ENCODE measurements at regions not wholly inside any gene's neighbourhood (a gene's known extent, or its start where the extent isn't known, plus 50 kb on each side); places are given as distances from the start of the nearest gene placed in this dataset.
"Not testable (repeated sequence)": the region's sequence is repeated elsewhere in the genome, so short reads cannot be mapped to it uniquely, and the experiment has no call there.

DNA sequence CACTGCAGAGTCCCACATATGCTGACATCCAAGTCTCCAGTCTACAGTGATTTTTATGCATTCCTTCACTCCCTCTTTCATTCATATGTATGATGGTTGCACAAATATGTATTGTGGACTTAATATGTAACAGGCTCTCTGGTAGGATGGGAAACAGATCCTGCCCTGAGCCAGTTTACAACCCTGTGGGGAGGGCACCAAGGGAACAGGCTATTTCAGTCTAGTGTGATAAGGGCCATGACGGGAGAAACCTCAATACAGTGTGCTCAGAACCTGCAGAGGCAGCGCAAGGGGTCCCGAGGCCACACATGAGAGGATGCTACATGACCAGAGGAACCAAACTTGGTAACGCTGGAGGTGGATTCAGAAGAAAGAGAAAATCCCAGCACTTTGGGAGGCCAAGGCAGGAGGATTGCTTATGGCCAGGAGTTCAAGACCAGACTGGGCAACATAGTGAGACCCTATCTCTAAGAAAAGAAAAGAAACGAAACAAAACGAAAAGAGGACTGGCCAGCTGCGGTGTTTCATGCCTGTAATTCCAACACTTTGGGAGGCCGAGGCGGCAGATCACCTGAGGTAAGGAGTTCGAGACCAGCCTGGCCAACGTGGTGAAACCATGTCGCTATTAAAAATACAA, 249.8 kb upstream of the JARID2 start:
- no peak for DNase-seq (ENCODE audit: low spot score)
- Mint-ChIP-seq H3K36me3 (ENCODE audit: low read depth) (no peaks in the 10 kb centered on the region), H3K27me3 (ENCODE audit: low read depth) (no peaks in the 10 kb centered on the region), H3K27ac (no peak overlapping the region), H3K9me3 (no peaks in the 10 kb centered on the region), H3K4me3 (no peak overlapping the region), H3K4me1 (ENCODE audit: low read depth) (no peaks in the 10 kb centered on the region)

DNA sequence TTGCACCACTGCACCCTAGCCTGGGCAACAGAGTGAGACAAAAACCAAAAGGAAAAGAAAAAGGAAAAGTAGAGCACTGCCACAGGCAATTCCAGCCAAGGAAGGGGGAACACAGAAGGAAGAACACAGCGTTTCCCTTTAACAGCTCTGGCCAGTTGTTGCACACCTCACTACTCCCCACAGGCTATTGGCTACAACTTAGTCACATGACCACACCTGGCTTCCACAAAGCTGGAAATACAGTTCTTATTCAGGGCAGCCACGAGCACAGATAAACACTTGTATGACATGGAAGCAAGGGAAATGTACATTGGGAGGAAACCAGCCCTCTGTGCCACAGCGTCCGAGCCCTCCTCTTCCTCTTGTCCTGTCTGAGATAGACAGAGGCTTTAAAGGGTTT, 249.0 kb upstream of the JARID2 start:
- Mint-ChIP-seq H3K36me3 (ENCODE audit: low read depth) (no peaks in the 10 kb centered on the region), H3K4me1 (ENCODE audit: low read depth) (no peaks in the 10 kb centered on the region), H3K27me3 (ENCODE audit: low read depth) (no peaks in the 10 kb centered on the region), H3K9me3 (no peaks in the 10 kb centered on the region), H3K27ac (no peak overlapping the region), H3K4me3 (no peak overlapping the region)
- no peak for DNase-seq (ENCODE audit: low spot score)

DNA sequence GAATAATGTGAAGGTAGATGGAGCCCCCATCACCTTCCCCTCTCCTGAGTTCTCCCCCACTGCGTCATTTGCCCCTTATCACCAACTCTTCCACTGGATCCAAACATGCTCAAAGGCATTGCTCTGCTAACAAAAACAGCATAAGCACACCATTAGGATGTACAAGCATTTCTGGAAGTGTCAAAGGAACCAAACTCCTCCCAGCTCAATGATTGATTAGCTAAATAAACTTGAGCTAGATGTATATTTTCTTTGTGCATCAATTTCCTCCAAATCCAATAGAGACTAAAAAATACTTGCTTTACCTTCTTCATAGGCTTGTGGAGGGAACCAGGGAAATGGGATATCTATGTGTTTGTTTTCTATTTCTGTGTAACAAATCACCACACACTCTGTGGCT, 248.4 kb upstream of the JARID2 start:
- no peaks in the 10 kb centered on the region for H3K4me1 Mint-ChIP-seq (ENCODE audit: low read depth)
- no peaks in the 10 kb centered on the region for H3K27me3 Mint-ChIP-seq (ENCODE audit: low read depth)
- no peak overlapping the region for H3K27ac Mint-ChIP-seq
- no peak for DNase-seq (ENCODE audit: low spot score)
- no peaks in the 10 kb centered on the region for H3K9me3 Mint-ChIP-seq
- H3K36me3 Mint-ChIP-seq (ENCODE audit: low read depth) = no peaks in the 10 kb centered on the region
- no peak overlapping the region for H3K4me3 Mint-ChIP-seq

DNA sequence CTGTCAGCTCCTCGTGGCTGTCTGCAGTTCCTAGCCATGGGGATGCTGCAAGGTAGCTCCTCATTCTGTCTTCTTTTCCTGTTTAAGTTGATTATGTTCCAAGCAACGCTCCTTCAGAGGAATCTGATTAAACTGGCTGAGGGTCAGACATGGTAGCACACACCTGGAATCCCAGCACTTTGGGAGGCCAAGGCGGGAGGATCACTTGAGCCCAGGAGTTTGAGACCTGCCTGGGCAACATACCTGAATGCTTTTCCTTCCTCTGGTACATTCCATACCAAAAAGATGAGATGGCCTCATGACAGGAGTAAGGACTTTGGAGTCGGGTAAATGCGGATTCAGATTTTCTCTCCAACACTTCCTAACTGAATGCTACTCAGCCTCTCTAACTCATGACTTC, 246.8 kb upstream of the JARID2 start:
- no peak for DNase-seq (ENCODE audit: low spot score)
- Mint-ChIP-seq H3K27me3 (ENCODE audit: low read depth) (no peaks in the 10 kb centered on the region), H3K9me3 (no peaks in the 10 kb centered on the region), H3K36me3 (ENCODE audit: low read depth) (no peaks in the 10 kb centered on the region), H3K4me3 (no peak overlapping the region), H3K4me1 (ENCODE audit: low read depth) (no peaks in the 10 kb centered on the region), H3K27ac (no peak overlapping the region)

DNA sequence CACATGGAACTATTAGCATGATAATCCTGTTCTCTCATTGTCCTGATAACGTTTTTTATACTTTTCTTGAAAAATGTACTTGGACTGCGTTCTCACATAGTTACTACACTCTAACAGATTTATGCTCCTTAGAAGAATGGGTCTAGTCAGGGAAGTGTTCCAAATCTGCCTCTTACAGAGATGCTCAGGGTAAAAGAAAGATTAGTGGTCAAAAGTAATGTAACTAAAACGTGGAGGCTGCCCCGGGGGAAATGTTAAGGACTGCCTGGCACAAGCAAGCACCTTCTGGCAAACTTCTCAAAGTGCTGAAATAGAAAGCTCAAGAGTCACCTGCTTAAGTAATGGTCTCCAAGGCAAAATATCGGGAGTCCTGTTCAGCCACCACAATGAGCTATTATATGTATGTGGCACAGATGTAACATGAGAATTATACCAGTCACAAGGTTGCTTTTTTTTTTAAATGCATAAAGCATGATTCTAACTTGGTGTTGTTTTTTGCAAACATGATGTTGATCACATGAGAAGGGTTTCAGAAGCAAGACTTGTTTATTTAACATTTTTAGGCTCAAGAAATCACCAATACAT, 244.5 kb upstream of the JARID2 start:
- Mint-ChIP-seq H3K4me3 (no peak overlapping the region), H3K9me3 (no peaks in the 10 kb centered on the region), H3K27ac (no peak overlapping the region), H3K27me3 (ENCODE audit: low read depth) (no peaks in the 10 kb centered on the region), H3K36me3 (ENCODE audit: low read depth) (no peaks in the 10 kb centered on the region), H3K4me1 (ENCODE audit: low read depth) (no peaks in the 10 kb centered on the region)
- DNase-seq (ENCODE audit: low spot score) = no peak

DNA sequence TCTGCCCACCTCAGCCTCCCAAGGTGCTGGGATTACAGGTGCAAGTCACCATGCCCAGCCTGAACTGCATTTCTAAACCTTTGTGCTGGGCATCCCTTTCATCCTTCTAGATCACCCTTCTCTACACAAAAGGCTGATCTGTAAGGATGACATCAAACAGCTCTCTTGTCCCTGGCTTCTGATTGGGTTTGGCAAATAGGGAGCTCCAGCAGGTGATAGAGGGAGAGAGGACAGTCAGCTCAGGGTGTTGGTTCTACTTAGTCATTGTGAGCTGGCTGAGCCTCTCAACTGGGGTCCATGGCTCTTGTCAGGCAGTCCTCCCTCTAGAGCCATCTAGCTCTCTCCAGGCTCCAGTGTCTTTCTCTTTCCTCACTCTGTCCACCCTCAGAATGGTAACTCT, 237.6 kb upstream of the JARID2 start:
- H3K27ac Mint-ChIP-seq = no peak overlapping the region
- no peaks in the 10 kb centered on the region for H3K27me3 Mint-ChIP-seq (ENCODE audit: low read depth)
- H3K36me3 Mint-ChIP-seq (ENCODE audit: low read depth) = no peaks in the 10 kb centered on the region
- no peak for DNase-seq (ENCODE audit: low spot score)
- peaks cover 5% of the 10 kb centered on the region for H3K9me3 Mint-ChIP-seq
- no peak overlapping the region for H3K4me3 Mint-ChIP-seq
- H3K4me1 Mint-ChIP-seq (ENCODE audit: low read depth) = peaks cover 1% of the 10 kb centered on the region

DNA sequence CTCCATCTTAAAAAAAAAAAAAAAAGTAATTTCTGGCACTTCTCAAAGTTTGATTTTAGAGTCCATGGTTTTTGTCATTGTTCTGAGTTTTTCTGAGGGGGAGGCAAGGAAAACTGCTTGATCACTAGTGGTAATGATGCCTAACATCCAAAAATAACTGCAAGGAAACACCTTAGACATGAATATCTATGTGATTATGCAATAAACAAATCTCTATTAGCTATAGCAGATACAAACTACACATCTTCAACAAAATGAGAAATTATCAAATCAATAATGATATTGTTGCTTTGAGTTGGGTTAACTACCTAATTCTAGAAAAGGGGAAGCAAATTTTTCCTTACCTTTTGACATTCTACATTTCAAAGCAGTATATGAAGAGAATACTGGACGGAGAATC, 230.9 kb upstream of the JARID2 start:
- no peaks in the 10 kb centered on the region for H3K36me3 Mint-ChIP-seq (ENCODE audit: low read depth)
- no peak overlapping the region for H3K27ac Mint-ChIP-seq
- no peak overlapping the region for H3K4me3 Mint-ChIP-seq
- no peaks in the 10 kb centered on the region for H3K27me3 Mint-ChIP-seq (ENCODE audit: low read depth)
- H3K4me1 Mint-ChIP-seq (ENCODE audit: low read depth) = peaks cover 17% of the 10 kb centered on the region
- no peaks in the 10 kb centered on the region for H3K9me3 Mint-ChIP-seq
- DNase-seq (ENCODE audit: low spot score) = no peak

DNA sequence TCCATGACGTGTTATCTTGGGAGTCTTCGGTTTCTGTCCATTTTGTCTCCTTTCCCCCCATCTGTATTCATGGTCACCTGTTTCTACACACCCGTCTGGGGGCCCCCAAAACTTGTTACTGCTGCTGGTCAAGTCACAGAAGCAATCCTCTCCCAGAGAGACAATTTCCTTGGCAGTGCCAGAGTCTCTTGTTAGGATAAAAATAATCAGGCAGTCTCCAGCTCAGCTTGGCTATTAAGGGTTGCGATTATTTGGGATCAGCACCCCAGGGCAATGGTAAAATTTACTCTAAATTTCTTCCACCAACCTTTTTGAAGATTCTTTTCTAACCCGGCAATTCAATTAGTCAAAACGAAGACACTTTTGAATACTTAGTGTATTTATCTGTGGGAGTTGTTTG, 229.1 kb upstream of the JARID2 start:
- Mint-ChIP-seq H3K27me3 (ENCODE audit: low read depth) (no peaks in the 10 kb centered on the region), H3K27ac (no peak overlapping the region), H3K36me3 (ENCODE audit: low read depth) (no peaks in the 10 kb centered on the region), H3K4me3 (no peak overlapping the region), H3K9me3 (no peaks in the 10 kb centered on the region), H3K4me1 (ENCODE audit: low read depth) (peaks cover 17% of the 10 kb centered on the region)
- no peak for DNase-seq (ENCODE audit: low spot score)

DNA sequence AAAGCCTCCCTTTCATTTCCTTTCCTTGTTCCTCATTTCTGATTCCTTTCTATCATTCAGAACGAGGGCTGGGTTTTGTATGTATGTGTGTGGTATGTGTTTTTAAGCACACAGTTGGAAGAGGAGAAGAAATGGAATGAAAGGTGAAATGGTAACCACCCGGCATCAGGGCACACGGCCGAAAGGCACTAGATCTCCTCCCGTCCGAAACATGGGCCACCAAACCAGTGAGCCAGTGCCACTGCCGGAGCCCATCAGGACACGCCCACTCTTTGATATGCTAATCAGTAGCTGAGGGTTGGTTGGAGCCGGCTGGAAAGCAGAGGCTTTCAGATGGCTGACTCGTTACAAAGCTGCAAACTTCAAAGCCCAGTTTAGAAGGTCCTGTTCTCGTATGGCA, 228.6 kb upstream of the JARID2 start:
- H3K27ac Mint-ChIP-seq = no peak overlapping the region
- H3K27me3 Mint-ChIP-seq (ENCODE audit: low read depth) = no peaks in the 10 kb centered on the region
- H3K4me1 Mint-ChIP-seq (ENCODE audit: low read depth) = peaks cover 19% of the 10 kb centered on the region

DNA sequence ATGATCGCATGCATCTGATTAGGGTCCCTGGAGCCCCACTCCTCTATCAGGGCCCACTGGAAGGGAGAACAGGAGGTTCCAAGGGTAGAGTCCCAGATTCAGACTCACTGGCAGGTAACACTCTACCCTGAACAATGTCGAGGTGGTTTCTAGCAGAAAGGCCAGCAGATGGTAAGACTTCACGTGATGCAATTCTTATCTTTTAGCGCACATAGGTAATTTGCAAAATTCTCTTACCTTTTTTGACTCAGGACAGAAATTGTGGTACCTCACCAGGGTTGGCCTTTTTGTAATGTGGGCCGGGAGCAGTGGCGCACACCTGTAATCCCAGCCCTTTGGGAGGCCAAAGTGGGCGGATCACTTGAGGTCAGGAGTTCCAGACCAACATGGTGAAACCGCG, 228.1 kb upstream of the JARID2 start:
- no peak for DNase-seq (ENCODE audit: low spot score)
- Mint-ChIP-seq H3K27me3 (ENCODE audit: low read depth) (no peaks in the 10 kb centered on the region), H3K9me3 (no peaks in the 10 kb centered on the region), H3K36me3 (ENCODE audit: low read depth) (no peaks in the 10 kb centered on the region), H3K27ac (no peak overlapping the region), H3K4me1 (ENCODE audit: low read depth) (peaks cover 19% of the 10 kb centered on the region), H3K4me3 (peak overlapping the region; percentile 12)

More for the DNA sequence above, 228.6 kb upstream of the JARID2 start:
- H3K9me3 Mint-ChIP-seq = no peaks in the 10 kb centered on the region
- DNase-seq (ENCODE audit: low spot score) = no peak
- H3K4me3 Mint-ChIP-seq = peak overlapping the region; percentile 12
- no peaks in the 10 kb centered on the region for H3K36me3 Mint-ChIP-seq (ENCODE audit: low read depth)

DNA sequence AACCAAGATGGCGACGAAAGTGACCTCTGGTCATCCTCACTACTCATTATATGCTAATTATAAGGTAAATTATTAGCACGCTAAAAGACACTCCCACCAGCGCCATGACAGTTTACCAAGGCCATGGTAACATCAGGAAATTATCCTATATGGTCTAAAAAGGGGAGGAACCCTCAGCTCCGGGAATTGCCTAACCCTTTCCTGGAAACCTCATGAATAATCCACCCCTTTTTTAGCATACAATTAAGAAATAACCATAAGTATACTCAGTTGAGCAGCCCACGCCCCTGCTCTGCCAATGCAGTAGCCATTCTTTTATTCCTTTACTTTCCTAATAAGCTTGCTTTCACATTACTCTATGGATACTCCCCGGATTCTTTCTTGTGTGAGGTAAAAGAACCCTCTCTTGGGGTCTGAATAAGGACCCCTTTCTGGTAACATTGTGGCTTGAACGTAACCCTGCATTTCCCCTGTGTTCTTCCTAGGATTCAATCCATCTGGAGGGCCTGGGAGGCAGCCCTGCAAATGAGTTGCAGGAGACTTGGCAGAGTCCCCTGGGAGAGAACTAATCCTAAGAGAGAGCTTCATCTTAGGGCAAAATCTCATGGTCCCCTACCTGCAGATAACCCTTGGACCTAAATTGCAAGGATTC, 225.6 kb upstream of the JARID2 start:
- peaks cover 24% of the 10 kb centered on the region for H3K4me1 Mint-ChIP-seq (ENCODE audit: low read depth)
- H3K27ac Mint-ChIP-seq = no peak overlapping the region
- no peaks in the 10 kb centered on the region for H3K36me3 Mint-ChIP-seq (ENCODE audit: low read depth)
- no peaks in the 10 kb centered on the region for H3K9me3 Mint-ChIP-seq
- no peak overlapping the region for H3K4me3 Mint-ChIP-seq
- no peaks in the 10 kb centered on the region for H3K27me3 Mint-ChIP-seq (ENCODE audit: low read depth)
- DNase-seq (ENCODE audit: low spot score) = no peak

DNA sequence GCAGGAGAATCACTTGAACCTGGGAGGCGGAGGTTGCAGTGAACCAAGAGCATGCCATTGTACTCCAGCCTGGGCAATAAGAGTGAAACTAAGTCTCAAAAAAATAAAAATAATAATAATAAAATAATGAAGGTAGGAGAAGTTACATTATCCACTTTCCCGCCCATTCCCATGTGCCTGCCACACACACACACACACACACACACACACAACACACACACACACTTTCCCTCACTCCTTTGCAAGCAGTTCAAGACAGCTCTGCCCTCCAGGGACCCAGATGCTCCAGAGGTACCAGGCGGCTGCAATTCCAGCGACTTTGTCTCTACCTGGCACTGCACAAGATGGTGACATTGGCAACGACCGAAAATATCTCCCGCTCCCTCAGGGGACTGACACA, 224.8 kb upstream of the JARID2 start:
- Mint-ChIP-seq H3K9me3 (no peaks in the 10 kb centered on the region), H3K4me3 (no peak overlapping the region), H3K4me1 (ENCODE audit: low read depth) (peaks cover 26% of the 10 kb centered on the region), H3K27ac (no peak overlapping the region), H3K27me3 (ENCODE audit: low read depth) (no peaks in the 10 kb centered on the region), H3K36me3 (ENCODE audit: low read depth) (no peaks in the 10 kb centered on the region)
- no peak for DNase-seq (ENCODE audit: low spot score)

DNA sequence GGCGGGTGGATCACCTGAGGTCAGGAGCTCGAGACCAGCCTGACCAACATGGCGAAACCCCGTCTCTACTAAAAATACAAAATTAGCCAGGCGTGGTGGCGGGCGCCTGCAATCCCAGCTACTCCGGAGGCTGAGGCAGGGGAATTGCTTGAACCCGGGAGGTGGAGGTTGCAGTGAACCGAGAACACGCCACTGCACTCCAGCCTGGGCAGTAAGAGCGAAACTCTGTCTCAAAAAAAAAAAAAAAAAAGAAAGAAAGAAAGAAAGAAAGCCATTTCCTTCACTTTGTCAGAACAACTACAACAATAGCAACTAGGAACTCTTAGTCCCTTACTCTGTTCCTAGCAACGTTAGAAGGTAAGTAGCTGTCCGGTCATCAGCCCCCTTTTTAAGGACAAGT, 222.9 kb upstream of the JARID2 start:
- H3K4me1 Mint-ChIP-seq (ENCODE audit: low read depth) = peaks cover 16% of the 10 kb centered on the region

DNA sequence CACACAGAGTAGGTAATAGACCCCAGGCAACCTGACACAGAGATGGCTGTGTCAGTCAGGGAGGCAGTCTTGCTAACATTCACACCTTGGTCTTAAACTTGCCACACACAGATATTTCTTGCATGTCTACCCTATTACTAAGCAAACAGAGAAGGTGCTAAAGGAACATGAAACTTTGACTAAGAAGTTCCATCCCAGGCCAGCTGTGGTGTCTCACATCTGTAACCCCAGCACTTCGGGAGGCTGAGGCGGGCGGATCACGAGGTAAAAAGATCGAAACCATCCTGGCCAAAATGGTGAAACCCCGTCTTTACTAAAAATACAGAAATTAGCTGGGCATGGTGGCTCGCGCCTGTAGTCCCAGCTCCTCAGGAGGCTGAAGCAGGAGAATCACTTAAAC, 222.4 kb upstream of the JARID2 start:
- Mint-ChIP-seq H3K27ac (peak overlapping the region; percentile 49), H3K9me3 (no peaks in the 10 kb centered on the region), H3K36me3 (ENCODE audit: low read depth) (no peaks in the 10 kb centered on the region), H3K4me1 (ENCODE audit: low read depth) (peaks cover 13% of the 10 kb centered on the region), H3K27me3 (ENCODE audit: low read depth) (no peaks in the 10 kb centered on the region), H3K4me3 (no peak overlapping the region)
- DNase-seq (ENCODE audit: low spot score) = peak; percentile 80

More for the DNA sequence above, 222.9 kb upstream of the JARID2 start:
- not testable (repeated sequence) for H3K36me3 Mint-ChIP-seq (ENCODE audit: low read depth); H3K9me3 Mint-ChIP-seq; H3K27me3 Mint-ChIP-seq (ENCODE audit: low read depth); DNase-seq (ENCODE audit: low spot score); H3K4me3 Mint-ChIP-seq
- peak overlapping the region; percentile 49 for H3K27ac Mint-ChIP-seq

DNA sequence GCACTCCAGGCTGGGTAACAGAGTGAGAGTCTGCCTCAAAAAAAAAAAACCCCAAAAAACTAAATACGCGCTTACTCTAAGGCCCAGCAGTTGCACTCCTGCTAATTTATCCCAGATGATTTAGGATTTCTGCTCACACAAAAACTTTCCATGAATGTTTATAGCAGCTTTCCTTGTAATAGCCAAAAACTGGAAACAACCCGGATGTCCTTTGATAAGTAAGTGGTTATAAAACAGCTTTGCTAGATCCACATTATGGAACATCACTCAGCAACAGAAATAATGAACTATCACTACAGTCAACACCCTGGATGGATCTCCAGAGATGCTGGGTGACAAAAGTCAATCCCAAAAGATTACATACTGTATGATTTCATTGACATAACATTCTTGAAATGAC, 220.4 kb upstream of the JARID2 start:
- Mint-ChIP-seq H3K9me3 (peaks cover 5% of the 10 kb centered on the region), H3K4me1 (ENCODE audit: low read depth) (peaks cover 8% of the 10 kb centered on the region), H3K36me3 (ENCODE audit: low read depth) (peaks cover 1% of the 10 kb centered on the region), H3K27me3 (ENCODE audit: low read depth) (no peaks in the 10 kb centered on the region), H3K27ac (no peak overlapping the region), H3K4me3 (no peak overlapping the region)
- no peak for DNase-seq (ENCODE audit: low spot score)

Measured in T-helper 2 cell treated with Interferon-gamma antibody and Interleukin-4, amounts not matched to agents 5 μg/mL and 100 μg/mL, for 36 hours (primary cell).